Suprapubic skin (tissue), 4 donors: ENCODE measurements at regions not wholly inside any gene's neighbourhood (a gene's known extent, or its start where the extent isn't known, plus 50 kb on each side); places are given as distances from the start of the nearest gene placed in this dataset.

Experiments
- EP300 ChIP-seq: sonication (generic); formaldehyde crosslinking; IDR thresholded peaks from one replicate; pipeline ENCODE4 v1.6.1; 2017; ENCODE audit warnings: antibody characterized with exemption
- POLR2A ChIP-seq, 2 donors: fragments of 450-650 bp; IDR thresholded peaks; one replicate each; pipeline ENCODE4 v1.6.1; 2017; ENCODE audit warnings: antibody characterized with exemption in 2 of 2, mild to moderate bottlenecking in 2 of 2, moderate library complexity in 2 of 2
- POLR2AphosphoS5 ChIP-seq, 3 donors: sonication (generic); formaldehyde crosslinking; IDR thresholded peaks; one replicate each; pipeline ENCODE4 v1.6.1; 2017; ENCODE audit warnings: antibody characterized with exemption in 3 of 3
- TF ChIP-seq, protein P1 (sequence below), 2 donors: fragments of 200-600 bp in 1 of 2; fragments of 450-650 bp in 1 of 2; sonication (generic) in 1 of 2; IDR thresholded peaks; one replicate each; pipeline ENCODE4 v1.5.1; 2016 to 2019; ENCODE audit warnings: antibody characterized with exemption in 2 of 2, mild to moderate bottlenecking in 1 of 2, moderate library complexity in 1 of 2

DNA sequence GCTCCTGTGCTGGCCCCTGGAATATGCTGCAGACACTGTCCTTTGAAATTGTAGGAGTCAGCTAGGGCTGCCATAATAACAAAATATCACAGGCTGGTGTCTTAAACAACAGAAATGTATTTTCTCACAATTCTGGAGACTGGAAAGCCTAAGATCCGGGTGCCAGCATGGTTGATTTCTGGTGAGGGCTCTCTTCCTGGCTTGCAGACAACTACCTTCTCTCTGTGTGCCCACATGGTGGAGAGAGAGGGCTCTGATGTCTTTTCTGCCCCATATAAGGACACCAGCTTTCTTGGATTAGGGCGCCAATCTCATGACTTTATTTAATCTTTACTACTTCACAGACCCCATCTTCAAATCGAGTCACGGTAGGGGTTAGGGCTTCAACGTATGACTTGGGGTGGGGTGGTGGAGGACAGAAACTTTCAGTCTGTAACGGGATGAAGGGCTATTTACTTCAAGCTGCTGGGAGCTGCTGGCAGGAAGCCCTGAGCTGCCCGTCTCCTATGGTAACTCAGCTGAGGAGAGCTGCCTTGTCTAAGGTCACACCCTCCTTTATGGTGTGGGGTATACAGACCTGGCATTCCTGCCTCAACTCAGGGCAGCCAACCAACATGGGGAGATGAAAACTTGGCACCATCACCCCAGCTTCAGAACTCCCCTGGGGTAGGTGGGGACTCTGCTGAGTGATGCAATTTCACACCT is 142.9 kb upstream of the ZBED5 start:
- TF ChIP-seq, protein P1, sequence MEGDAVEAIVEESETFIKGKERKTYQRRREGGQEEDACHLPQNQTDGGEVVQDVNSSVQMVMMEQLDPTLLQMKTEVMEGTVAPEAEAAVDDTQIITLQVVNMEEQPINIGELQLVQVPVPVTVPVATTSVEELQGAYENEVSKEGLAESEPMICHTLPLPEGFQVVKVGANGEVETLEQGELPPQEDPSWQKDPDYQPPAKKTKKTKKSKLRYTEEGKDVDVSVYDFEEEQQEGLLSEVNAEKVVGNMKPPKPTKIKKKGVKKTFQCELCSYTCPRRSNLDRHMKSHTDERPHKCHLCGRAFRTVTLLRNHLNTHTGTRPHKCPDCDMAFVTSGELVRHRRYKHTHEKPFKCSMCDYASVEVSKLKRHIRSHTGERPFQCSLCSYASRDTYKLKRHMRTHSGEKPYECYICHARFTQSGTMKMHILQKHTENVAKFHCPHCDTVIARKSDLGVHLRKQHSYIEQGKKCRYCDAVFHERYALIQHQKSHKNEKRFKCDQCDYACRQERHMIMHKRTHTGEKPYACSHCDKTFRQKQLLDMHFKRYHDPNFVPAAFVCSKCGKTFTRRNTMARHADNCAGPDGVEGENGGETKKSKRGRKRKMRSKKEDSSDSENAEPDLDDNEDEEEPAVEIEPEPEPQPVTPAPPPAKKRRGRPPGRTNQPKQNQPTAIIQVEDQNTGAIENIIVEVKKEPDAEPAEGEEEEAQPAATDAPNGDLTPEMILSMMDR (IDR thresholded peaks at IDR 0.05): no peak
- no peak for TF ChIP-seq EP300
- no peak for TF ChIP-seq POLR2AphosphoS5 (IDR thresholded peaks at IDR 0.05)
- TF ChIP-seq POLR2A (IDR thresholded peaks at IDR 0.05): no peak
